Lower leg skin (tissue), 3 donors: ENCODE measurements at regions not wholly inside any gene's neighbourhood (a gene's known extent, or its start where the extent isn't known, plus 50 kb on each side); places are given as distances from the start of the nearest gene placed in this dataset.

ENCODE experiments used
- POLR2A ChIP-seq, 2 donors: fragments of 450-650 bp; IDR thresholded peaks; one replicate each; pipeline ENCODE4 v1.6.1; 2016 to 2017; ENCODE audit warnings: antibody characterized with exemption in 2 of 2, mild to moderate bottlenecking in 1 of 2, moderate library complexity in 1 of 2
- TF ChIP-seq, protein P1 (sequence below), 3 donors: fragments of 450-650 bp; IDR thresholded peaks; one replicate each; pipeline ENCODE4 v1.5.1; 2016; ENCODE audit warnings: antibody characterized with exemption in 3 of 3, mild to moderate bottlenecking in 3 of 3, moderate library complexity in 2 of 3

- TF ChIP-seq POLR2A (IDR thresholded peaks at IDR 0.05) = no peak
- TF ChIP-seq, protein P1, sequence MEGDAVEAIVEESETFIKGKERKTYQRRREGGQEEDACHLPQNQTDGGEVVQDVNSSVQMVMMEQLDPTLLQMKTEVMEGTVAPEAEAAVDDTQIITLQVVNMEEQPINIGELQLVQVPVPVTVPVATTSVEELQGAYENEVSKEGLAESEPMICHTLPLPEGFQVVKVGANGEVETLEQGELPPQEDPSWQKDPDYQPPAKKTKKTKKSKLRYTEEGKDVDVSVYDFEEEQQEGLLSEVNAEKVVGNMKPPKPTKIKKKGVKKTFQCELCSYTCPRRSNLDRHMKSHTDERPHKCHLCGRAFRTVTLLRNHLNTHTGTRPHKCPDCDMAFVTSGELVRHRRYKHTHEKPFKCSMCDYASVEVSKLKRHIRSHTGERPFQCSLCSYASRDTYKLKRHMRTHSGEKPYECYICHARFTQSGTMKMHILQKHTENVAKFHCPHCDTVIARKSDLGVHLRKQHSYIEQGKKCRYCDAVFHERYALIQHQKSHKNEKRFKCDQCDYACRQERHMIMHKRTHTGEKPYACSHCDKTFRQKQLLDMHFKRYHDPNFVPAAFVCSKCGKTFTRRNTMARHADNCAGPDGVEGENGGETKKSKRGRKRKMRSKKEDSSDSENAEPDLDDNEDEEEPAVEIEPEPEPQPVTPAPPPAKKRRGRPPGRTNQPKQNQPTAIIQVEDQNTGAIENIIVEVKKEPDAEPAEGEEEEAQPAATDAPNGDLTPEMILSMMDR (IDR thresholded peaks at IDR 0.05) = no peak
Observed at GRCh38 chr2:45128580-45128997, 119.3 kb upstream of the SIX2 start.
